ENCODE measurements at regions not wholly inside any gene's neighbourhood (a gene's known extent, or its start where the extent isn't known, plus 50 kb on each side); places are given as distances from the start of the nearest gene placed in this dataset.

DNA sequence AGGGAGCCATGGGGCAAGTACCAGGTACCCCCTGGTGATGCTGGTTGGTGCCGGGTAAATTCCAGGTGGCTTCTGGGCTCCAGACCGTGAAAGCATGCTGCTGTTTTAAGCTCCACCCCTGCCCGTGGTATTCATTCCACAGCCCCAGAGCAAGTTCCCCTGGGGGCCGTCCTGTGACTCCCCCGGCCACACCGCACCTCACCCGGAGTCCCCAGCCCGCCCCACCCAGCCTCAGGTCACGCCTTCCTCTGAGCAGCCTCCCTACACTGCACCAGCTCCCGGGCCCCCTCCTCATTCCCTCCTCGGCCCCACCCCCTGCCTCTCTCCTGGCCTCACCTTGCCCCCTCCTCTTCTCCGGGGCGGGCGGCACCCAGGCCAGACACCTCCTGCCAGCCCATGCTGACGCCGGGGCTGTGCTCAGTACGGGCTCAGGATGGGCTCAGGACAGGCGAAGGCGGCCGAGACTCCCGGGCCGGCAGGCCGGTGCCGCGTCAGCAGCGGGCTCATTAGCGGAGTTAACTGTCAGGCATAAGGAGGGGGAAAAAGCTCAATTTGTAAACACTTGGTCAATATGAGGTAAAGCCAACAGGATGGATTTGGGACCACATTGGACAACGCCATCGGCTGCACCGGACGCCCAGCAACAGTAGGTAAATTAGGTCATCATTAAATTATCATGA lies 127.4 kb downstream of the FAM53A start:
- H3K27ac ChIP-seq (ENCODE audit: low read length): no peak overlapping the region
- no peak for DNase-seq
- ATAC-seq (ENCODE audit: insufficient read depth, low read depth): no peak
- H2AFZ ChIP-seq (ENCODE audit: low read depth, low read length): no peak overlapping the region
- H3K9ac ChIP-seq (ENCODE audit: low read depth, low read length): no peak overlapping the region
- H3K36me3 ChIP-seq (ENCODE audit: insufficient read depth, low read length): no peaks in the 10 kb centered on the region
- peaks cover 2% of the 10 kb centered on the region; the same call in 1 of the 2 replicates for H4K20me1 ChIP-seq (ENCODE audit: insufficient read depth, low read length)
- no peaks in the 10 kb centered on the region for H3K4me1 ChIP-seq (ENCODE audit: insufficient read depth, low read length)
- no peaks in the 10 kb centered on the region for H3K9me3 ChIP-seq (ENCODE audit: insufficient read depth, low read length, severe bottlenecking)
- TF ChIP-seq EZH2 (IDR thresholded peaks at IDR 0.05; ENCODE audit: borderline replicate concordance, low read depth, low read length, severe bottlenecking): no peak
- TF ChIP-seq, protein P1, sequence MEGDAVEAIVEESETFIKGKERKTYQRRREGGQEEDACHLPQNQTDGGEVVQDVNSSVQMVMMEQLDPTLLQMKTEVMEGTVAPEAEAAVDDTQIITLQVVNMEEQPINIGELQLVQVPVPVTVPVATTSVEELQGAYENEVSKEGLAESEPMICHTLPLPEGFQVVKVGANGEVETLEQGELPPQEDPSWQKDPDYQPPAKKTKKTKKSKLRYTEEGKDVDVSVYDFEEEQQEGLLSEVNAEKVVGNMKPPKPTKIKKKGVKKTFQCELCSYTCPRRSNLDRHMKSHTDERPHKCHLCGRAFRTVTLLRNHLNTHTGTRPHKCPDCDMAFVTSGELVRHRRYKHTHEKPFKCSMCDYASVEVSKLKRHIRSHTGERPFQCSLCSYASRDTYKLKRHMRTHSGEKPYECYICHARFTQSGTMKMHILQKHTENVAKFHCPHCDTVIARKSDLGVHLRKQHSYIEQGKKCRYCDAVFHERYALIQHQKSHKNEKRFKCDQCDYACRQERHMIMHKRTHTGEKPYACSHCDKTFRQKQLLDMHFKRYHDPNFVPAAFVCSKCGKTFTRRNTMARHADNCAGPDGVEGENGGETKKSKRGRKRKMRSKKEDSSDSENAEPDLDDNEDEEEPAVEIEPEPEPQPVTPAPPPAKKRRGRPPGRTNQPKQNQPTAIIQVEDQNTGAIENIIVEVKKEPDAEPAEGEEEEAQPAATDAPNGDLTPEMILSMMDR (IDR thresholded peaks at IDR 0.05; ENCODE audit: borderline replicate concordance, extremely low read depth, low read length, poor library complexity, severe bottlenecking): no peak
- no peak overlapping the region for H3K4me2 ChIP-seq (ENCODE audit: insufficient read depth, low read length)
- no peak overlapping the region for H3K4me3 ChIP-seq (ENCODE audit: low read depth in 1 of 2, low read length in 2 of 2)
- no peaks in the 10 kb centered on the region for H3K79me2 ChIP-seq (ENCODE audit: insufficient read depth, low read length)
- H3K27me3 ChIP-seq (ENCODE audit: insufficient read depth, low read length, poor library complexity): no peaks in the 10 kb centered on the region

DNA sequence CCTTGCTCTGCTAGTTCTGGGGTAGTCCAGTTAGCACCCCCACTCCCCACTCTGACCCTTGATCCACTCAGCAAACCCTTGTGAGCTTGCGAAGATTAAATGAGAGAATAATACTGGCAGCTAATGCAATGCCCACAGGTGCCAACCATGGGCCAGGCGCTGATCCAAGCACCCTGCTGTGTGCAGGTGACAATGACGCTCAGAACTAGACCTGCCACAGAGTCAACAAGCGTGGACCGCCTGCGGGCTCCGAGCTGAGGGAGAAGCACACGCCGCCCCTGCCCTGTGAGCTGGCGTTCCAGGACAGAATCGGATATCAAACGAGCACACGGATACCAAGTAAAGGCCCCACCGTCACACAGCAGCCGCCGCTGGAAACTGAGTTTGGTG lies 129.2 kb downstream of the FAM53A start:
- no peak for ATAC-seq (ENCODE audit: insufficient read depth, low read depth)

DNA sequence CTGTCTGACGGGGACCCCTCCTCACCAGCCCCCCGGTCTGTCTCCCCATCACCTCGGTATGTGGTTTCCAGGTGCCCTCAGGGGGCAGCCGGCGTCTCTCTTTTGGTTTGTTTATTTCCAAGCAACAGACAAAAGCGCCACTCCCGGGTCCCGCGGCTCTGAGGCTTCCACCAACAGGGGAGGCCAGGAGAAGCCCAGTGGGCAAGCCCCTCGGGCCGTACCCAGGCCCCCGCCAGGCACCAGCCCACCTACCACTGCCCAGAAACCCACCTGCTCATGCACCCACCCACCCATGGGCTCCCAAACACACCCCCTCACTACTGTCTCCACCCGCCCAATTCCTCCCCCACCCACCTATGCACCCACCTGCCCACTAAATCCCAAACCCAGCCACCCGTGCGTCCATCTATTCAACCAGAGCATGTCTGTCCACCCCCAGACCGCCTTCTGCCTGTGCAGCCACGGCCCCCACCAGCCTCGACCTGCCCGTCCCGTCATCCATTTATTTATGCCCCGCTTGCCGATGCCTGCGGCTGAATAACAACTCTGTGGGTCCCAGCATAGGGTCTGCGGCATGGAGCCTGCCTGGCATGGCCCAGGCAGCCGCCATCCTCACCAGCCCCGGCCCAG lies 129.8 kb downstream of the FAM53A start:
- Histone ChIP-seq H3K27me3 (ENCODE audit: insufficient read depth, low read length, poor library complexity) (no peaks in the 10 kb centered on the region), H3K79me2 (ENCODE audit: insufficient read depth, low read length) (no peaks in the 10 kb centered on the region), H3K4me2 (ENCODE audit: insufficient read depth, low read length) (no peak overlapping the region), H3K27ac (ENCODE audit: low read length) (no peak overlapping the region), H3K4me1 (ENCODE audit: insufficient read depth, low read length) (no peaks in the 10 kb centered on the region), H2AFZ (ENCODE audit: low read depth, low read length) (no peak overlapping the region), H3K9ac (ENCODE audit: low read depth, low read length) (no peak overlapping the region), H3K9me3 (ENCODE audit: insufficient read depth, low read length, severe bottlenecking) (no peaks in the 10 kb centered on the region), H3K36me3 (ENCODE audit: insufficient read depth, low read length) (no peaks in the 10 kb centered on the region), H4K20me1 (ENCODE audit: insufficient read depth, low read length) (peaks cover 2% of the 10 kb centered on the region; the same call in 1 of the 2 replicates), H3K4me3 (ENCODE audit: low read depth in 1 of 2, low read length in 2 of 2) (no peak overlapping the region)
- ATAC-seq (ENCODE audit: insufficient read depth, low read depth): no peak
- TF ChIP-seq, protein P1 (IDR thresholded peaks at IDR 0.05; ENCODE audit: borderline replicate concordance, extremely low read depth, low read length, poor library complexity, severe bottlenecking): no peak
- TF ChIP-seq EZH2 (IDR thresholded peaks at IDR 0.05; ENCODE audit: borderline replicate concordance, low read depth, low read length, severe bottlenecking): no peak
- no peak for DNase-seq

More for the DNA sequence above, 129.2 kb downstream of the FAM53A start:
- Histone ChIP-seq H3K9me3 (ENCODE audit: insufficient read depth, low read length, severe bottlenecking) (no peaks in the 10 kb centered on the region), H3K4me3 (ENCODE audit: low read depth in 1 of 2, low read length in 2 of 2) (no peak overlapping the region), H3K4me1 (ENCODE audit: insufficient read depth, low read length) (no peaks in the 10 kb centered on the region), H2AFZ (ENCODE audit: low read depth, low read length) (no peak overlapping the region), H3K4me2 (ENCODE audit: insufficient read depth, low read length) (no peak overlapping the region), H3K79me2 (ENCODE audit: insufficient read depth, low read length) (no peaks in the 10 kb centered on the region), H3K27me3 (ENCODE audit: insufficient read depth, low read length, poor library complexity) (no peaks in the 10 kb centered on the region), H4K20me1 (ENCODE audit: insufficient read depth, low read length) (peaks cover 2% of the 10 kb centered on the region; the same call in 1 of the 2 replicates), H3K9ac (ENCODE audit: low read depth, low read length) (no peak overlapping the region), H3K27ac (ENCODE audit: low read length) (no peak overlapping the region), H3K36me3 (ENCODE audit: insufficient read depth, low read length) (no peaks in the 10 kb centered on the region)
- no peak for DNase-seq
- TF ChIP-seq, protein P1 (IDR thresholded peaks at IDR 0.05; ENCODE audit: borderline replicate concordance, extremely low read depth, low read length, poor library complexity, severe bottlenecking): no peak
- TF ChIP-seq EZH2 (IDR thresholded peaks at IDR 0.05; ENCODE audit: borderline replicate concordance, low read depth, low read length, severe bottlenecking): no peak
